ENCODE measurements at regions not wholly inside any gene's neighbourhood (a gene's known extent, or its start where the extent isn't known, plus 50 kb on each side); places are given as distances from the start of the nearest gene placed in this dataset.
"Not testable (repeated sequence)": the region's sequence is repeated elsewhere in the genome, so short reads cannot be mapped to it uniquely, and the experiment has no call there.

DNA sequence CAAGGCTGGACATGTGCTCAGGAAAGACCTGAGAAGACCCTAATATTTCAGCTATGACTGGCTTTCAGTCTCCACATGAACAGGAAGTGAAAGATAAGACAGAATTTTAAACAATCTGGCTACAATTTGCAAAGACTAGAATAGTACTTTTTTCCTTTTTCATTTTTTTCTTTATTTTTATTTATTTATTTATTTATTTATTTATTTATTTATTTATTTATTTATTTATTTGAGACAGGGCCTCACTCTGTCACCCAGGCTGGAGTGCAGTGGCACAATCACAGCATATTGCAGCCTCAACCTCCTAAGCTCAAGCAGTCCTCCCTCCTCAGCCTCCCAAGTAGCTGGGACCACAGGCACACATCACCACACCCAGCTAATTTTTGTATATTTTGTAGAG is 61.1 kb upstream of the PHF6 start:
- POLR2A ChIA-PET; CTCF ChIA-PET; DNase-seq (ENCODE audit: extremely low spot score): not testable (repeated sequence)

DNA sequence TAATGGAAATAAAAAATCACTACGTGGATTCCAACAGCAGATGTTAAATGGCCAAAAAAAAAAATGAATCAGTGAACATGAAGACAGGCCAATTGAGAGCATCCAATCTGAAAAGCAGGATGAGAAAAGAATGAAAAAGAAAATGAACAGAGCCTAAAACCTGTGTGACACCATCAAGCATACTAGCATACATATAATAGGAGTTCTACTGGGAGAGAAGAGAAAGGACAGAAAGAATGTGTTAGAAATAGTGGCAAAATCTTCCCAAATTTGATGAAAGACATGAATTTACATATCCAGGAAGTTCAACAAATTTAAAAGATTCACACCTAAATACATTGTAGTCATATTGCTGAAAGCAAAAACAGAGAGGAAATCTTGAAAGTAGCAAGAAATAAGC is 59.7 kb upstream of the PHF6 start:
- ChIA-PET CTCF (interaction anchor here (0.8 kb wide), 1 partner anchor 19 kb away, joined by 3 read pairs; no protein-coding TSS in a partner anchor), POLR2A (no interaction called here)
- TF ChIP-seq L3MBTL2 (conservative IDR thresholded peaks at IDR 0.05): no peak
- TF ChIP-seq ELF4 (IDR thresholded peaks at IDR 0.05): no peak
- no peak for TF ChIP-seq TARDBP (IDR thresholded peaks at IDR 0.05)
- no peak for TF ChIP-seq ARNT (IDR thresholded peaks at IDR 0.05)
- TF ChIP-seq, protein P1, sequence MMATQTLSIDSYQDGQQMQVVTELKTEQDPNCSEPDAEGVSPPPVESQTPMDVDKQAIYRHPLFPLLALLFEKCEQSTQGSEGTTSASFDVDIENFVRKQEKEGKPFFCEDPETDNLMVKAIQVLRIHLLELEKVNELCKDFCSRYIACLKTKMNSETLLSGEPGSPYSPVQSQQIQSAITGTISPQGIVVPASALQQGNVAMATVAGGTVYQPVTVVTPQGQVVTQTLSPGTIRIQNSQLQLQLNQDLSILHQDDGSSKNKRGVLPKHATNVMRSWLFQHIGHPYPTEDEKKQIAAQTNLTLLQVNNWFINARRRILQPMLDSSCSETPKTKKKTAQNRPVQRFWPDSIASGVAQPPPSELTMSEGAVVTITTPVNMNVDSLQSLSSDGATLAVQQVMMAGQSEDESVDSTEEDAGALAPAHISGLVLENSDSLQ (IDR thresholded peaks at IDR 0.05): no peak
- TF ChIP-seq FOXA1 (IDR thresholded peaks at IDR 0.05): no peak
- no peak for TF ChIP-seq FOXM1 (IDR thresholded peaks at IDR 0.05; ENCODE audit: borderline replicate concordance)
- no peak for TF ChIP-seq BHLHE40 (IDR thresholded peaks at IDR 0.05; ENCODE audit: borderline replicate concordance)
- TF ChIP-seq CTBP1 (IDR thresholded peaks at IDR 0.05; ENCODE audit: borderline replicate concordance): no peak
- no peak for TF ChIP-seq HDGF (IDR thresholded peaks at IDR 0.05; ENCODE audit: borderline replicate concordance)
- TF ChIP-seq LEF1 (IDR thresholded peaks at IDR 0.05; ENCODE audit: borderline replicate concordance): no peak
- TF ChIP-seq SUZ12 (IDR thresholded peaks at IDR 0.05): no peak
- no peak for TF ChIP-seq SP1 (IDR thresholded peaks at IDR 0.05)
- no peak for TF ChIP-seq ZNF384 (IDR thresholded peaks at IDR 0.05)
- TF ChIP-seq FOXK2 (IDR thresholded peaks at IDR 0.05): no peak
- no peak for TF ChIP-seq NFRKB (IDR thresholded peaks at IDR 0.05)
- no peak for DNase-seq (ENCODE audit: extremely low spot score)

DNA sequence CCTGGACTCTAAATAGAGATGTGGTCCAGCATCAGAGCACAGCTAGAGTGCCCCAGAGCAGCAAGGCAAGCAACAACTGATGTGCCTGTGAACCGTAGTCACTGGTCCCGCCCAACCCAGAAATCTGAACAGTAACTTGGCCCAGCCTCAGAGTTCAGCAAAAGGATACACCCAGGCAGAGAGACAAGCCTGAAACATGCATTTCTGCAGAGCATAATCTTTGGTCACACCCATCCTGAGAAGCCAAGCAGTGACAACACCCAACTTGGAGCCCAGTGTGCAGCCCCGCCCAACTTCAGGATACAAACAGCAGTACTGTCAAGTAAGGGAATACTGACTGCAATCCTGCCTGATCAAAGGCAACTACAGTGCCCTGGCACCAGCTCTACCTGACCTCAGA is 57.2 kb upstream of the PHF6 start:
- no peak for TF ChIP-seq ARNT (IDR thresholded peaks at IDR 0.05)
- no peak for TF ChIP-seq L3MBTL2 (conservative IDR thresholded peaks at IDR 0.05)
- no peak for TF ChIP-seq SUZ12 (IDR thresholded peaks at IDR 0.05)
- TF ChIP-seq CTBP1 (IDR thresholded peaks at IDR 0.05; ENCODE audit: borderline replicate concordance): no peak
- TF ChIP-seq TARDBP (IDR thresholded peaks at IDR 0.05): no peak
- TF ChIP-seq NFRKB (IDR thresholded peaks at IDR 0.05): no peak
- TF ChIP-seq FOXA1 (IDR thresholded peaks at IDR 0.05): no peak
- no peak for TF ChIP-seq LEF1 (IDR thresholded peaks at IDR 0.05; ENCODE audit: borderline replicate concordance)
- TF ChIP-seq ELF4 (IDR thresholded peaks at IDR 0.05): no peak
- TF ChIP-seq FOXK2 (IDR thresholded peaks at IDR 0.05): no peak
- TF ChIP-seq SP1 (IDR thresholded peaks at IDR 0.05): no peak
- no peak for TF ChIP-seq HDGF (IDR thresholded peaks at IDR 0.05; ENCODE audit: borderline replicate concordance)
- TF ChIP-seq BHLHE40 (IDR thresholded peaks at IDR 0.05; ENCODE audit: borderline replicate concordance): no peak
- TF ChIP-seq, protein P1 (IDR thresholded peaks at IDR 0.05): no peak
- TF ChIP-seq ZNF384 (IDR thresholded peaks at IDR 0.05): no peak
- POLR2A ChIA-PET: no interaction called here
- no peak for DNase-seq (ENCODE audit: extremely low spot score)
- CTCF ChIA-PET: no interaction called here
